T-cell (primary cell): ENCODE measurements at regions not wholly inside any gene's neighbourhood (a gene's known extent, or its start where the extent isn't known, plus 50 kb on each side); places are given as distances from the start of the nearest gene placed in this dataset.

Experiments used
- ATAC-seq, 4 experiments: fragments of 200-7000 bp in 3 of 4; fragments of 150-1000 bp in 1 of 4; cut with Tn5 transposase; replicated peaks in 1 of 4; 1 replicate in 3 of 4; 2 replicates in 1 of 4; pipeline ENCODE4 v1.10.0; 2021; ENCODE audit warnings: moderate library complexity in 3 of 4, mild to moderate bottlenecking in 2 of 4, moderate number of reproducible peaks in 1 of 4
- CTCF ChIA-PET, 2 donors: fragments of 300-600 bp; sonication (Branson Sonifier 250); formaldehyde crosslinking; loops; one replicate each; lab custom pipeline; 2022; ENCODE audit warnings: antibody characterized with exemption in 2 of 2; lab: Charles Lee
- POLR2A ChIA-PET, 2 donors: fragments of 300-600 bp; sonication (Branson Sonifier 250); formaldehyde crosslinking; loops; one replicate each; lab custom pipeline; 2022; ENCODE audit warnings: antibody characterized with exemption in 2 of 2; lab: Charles Lee
- DNase-seq, 35 experiments: peaks; one replicate each; pipeline versions ENCODE4 v3.0.0 to v3.0.0-alpha.2; 2013 to 2023
- H3K27ac ChIP-seq: one replicate; pipeline ENCODE4 v1.5.1; 2013; ENCODE audit warnings: low read length
- H3K27me3 ChIP-seq, 2 experiments: replicated peaks in 1 of 2; 1 replicate in 1 of 2; 2 replicates in 1 of 2; pipeline versions ENCODE4 v1.6.1 to v1.7.0; 2013; ENCODE audit warnings: low read length in 1 of 2, mixed read lengths in 1 of 2; ENCODE audit not compliant: control insufficient read depth in 2 of 2, insufficient read depth in 2 of 2; ENCODE audit errors: extremely low read depth in 1 of 2
- H3K36me3 ChIP-seq, 2 donors: 1 replicate in 1 of 2; 2 replicates in 1 of 2; pipeline versions ENCODE4 v1.6.1 to v1.7.0; 2013; ENCODE audit warnings: low read length in 1 of 2; ENCODE audit not compliant: control insufficient read depth in 2 of 2, insufficient read depth in 1 of 2; ENCODE audit errors: extremely low read depth in 1 of 2
- H3K4me1 ChIP-seq, 2 experiments: 1 replicate in 1 of 2; 2 replicates in 1 of 2; pipeline versions ENCODE4 v1.6.1 to v1.7.0; 2013; ENCODE audit warnings: low read length in 2 of 2, mixed read lengths in 1 of 2; ENCODE audit not compliant: insufficient read depth in 2 of 2, control insufficient read depth in 1 of 2; ENCODE audit errors: extremely low read depth in 1 of 2
- H3K4me3 ChIP-seq, 2 donors: 1 replicate in 1 of 2; 2 replicates in 1 of 2; pipeline versions ENCODE4 v1.5.1 to v1.7.0; 2013; ENCODE audit warnings: mild to moderate bottlenecking in 2 of 2, low read length in 1 of 2, moderate library complexity in 1 of 2; ENCODE audit not compliant: control insufficient read depth in 1 of 2; ENCODE audit errors: extremely low read depth in 1 of 2
- H3K9me3 ChIP-seq: 2 replicates; pipeline ENCODE4 v1.7.0; 2013
- H3K27ac Mint-ChIP-seq, 2 donors: one replicate each; pipeline ENCODE4 v1.8.0; 2020 to 2021; ENCODE audit warnings: mild to moderate bottlenecking in 2 of 2, mixed read lengths in 2 of 2
- H3K27me3 Mint-ChIP-seq, 2 donors: one replicate each; pipeline ENCODE4 v1.8.0; 2021 to 2022; ENCODE audit warnings: mixed read lengths in 2 of 2
- H3K36me3 Mint-ChIP-seq: one replicate; pipeline ENCODE4 v1.8.0; 2021; ENCODE audit warnings: mixed read lengths
- H3K4me1 Mint-ChIP-seq, 3 donors: one replicate each; pipeline ENCODE4 v1.8.0; 2020 to 2022; ENCODE audit warnings: mixed read lengths in 3 of 3, mild to moderate bottlenecking in 1 of 3
- H3K4me3 Mint-ChIP-seq, 3 donors: one replicate each; pipeline ENCODE4 v1.8.0; 2020 to 2022; ENCODE audit warnings: mild to moderate bottlenecking in 3 of 3, mixed read lengths in 3 of 3, moderate library complexity in 3 of 3
- H3K9me3 Mint-ChIP-seq, 3 donors: one replicate each; pipeline ENCODE4 v1.8.0; 2020 to 2022; ENCODE audit warnings: mixed read lengths in 3 of 3
- WGBS: methylation state at CpG from one replicate; pipeline ENCODE4 v1.1.5; 2013; ENCODE audit warnings: missing lambda C conversion rate; ENCODE audit not compliant: insufficient coverage; 5-methylcytosine and 5-hydroxymethylcytosine counted together

- Histone ChIP-seq H3K27ac (no peak overlapping the region), H3K36me3 (no peaks in the 10 kb centered on the region), H3K4me1 (no peaks in the 10 kb centered on the region), H3K4me3 (no peak overlapping the region), H3K9me3 (no peaks in the 10 kb centered on the region), H3K27me3 (peaks cover 0 to 17% of the 10 kb centered on the region in 2 experiments)
- Mint-ChIP-seq H3K4me3 (no peak overlapping the region), H3K9me3 (no peaks in the 10 kb centered on the region), H3K4me1 (no peaks in the 10 kb centered on the region), H3K36me3 (no peaks in the 10 kb centered on the region), H3K27me3 (peaks cover 10 to 13% of the 10 kb centered on the region in 2 donors), H3K27ac (no peak overlapping the region)
- WGBS: 73% methylated on average over 2 of the region's 4 CpGs
- ATAC-seq (no peak), DNase-seq (peak in 1 of 35 experiments; percentile 9)
- POLR2A ChIA-PET: no interaction called here
- CTCF ChIA-PET: no interaction called here
Observed at GRCh38 chr6:170112583-170112860, 178.4 kb downstream of the DLL1 start.

- CTCF ChIA-PET: no interaction called here
- peaks cover 14% of the 10 kb centered on the region in 2 donors for H3K27me3 Mint-ChIP-seq
- H3K4me1 Mint-ChIP-seq: no peaks in the 10 kb centered on the region
- Histone ChIP-seq H3K4me1 (no peaks in the 10 kb centered on the region), H3K36me3 (no peaks in the 10 kb centered on the region), H3K27me3 (peaks cover 0 to 23% of the 10 kb centered on the region in 2 experiments), H3K4me3 (no peak overlapping the region), H3K9me3 (no peaks in the 10 kb centered on the region), H3K27ac (no peak overlapping the region)
- WGBS: 88% methylated on average over 14 of the region's 19 CpGs
- ATAC-seq (no peak), DNase-seq (peak in 2 of 35 experiments; percentile 4 to 14)
- no peaks in the 10 kb centered on the region for H3K36me3 Mint-ChIP-seq
- no peak overlapping the region for H3K4me3 Mint-ChIP-seq
- H3K9me3 Mint-ChIP-seq: no peaks in the 10 kb centered on the region
- H3K27ac Mint-ChIP-seq: no peak overlapping the region
- POLR2A ChIA-PET: no interaction called here
Observed at GRCh38 chr6:170111816-170112582, 178.9 kb downstream of the DLL1 start.

GRCh38 chr6:170111141-170111664 lies 179.7 kb downstream of the DLL1 start:
- Histone ChIP-seq H3K4me3 (no peak overlapping the region), H3K36me3 (no peaks in the 10 kb centered on the region), H3K27me3 (peaks cover 0 to 21% of the 10 kb centered on the region in 2 experiments), H3K9me3 (no peaks in the 10 kb centered on the region), H3K4me1 (no peaks in the 10 kb centered on the region), H3K27ac (no peak overlapping the region)
- Mint-ChIP-seq H3K36me3 (no peaks in the 10 kb centered on the region), H3K27ac (no peak overlapping the region), H3K27me3 (peaks cover 14% of the 10 kb centered on the region in 2 donors), H3K9me3 (no peaks in the 10 kb centered on the region), H3K4me1 (no peaks in the 10 kb centered on the region), H3K4me3 (no peak overlapping the region)
- 73% methylated on average over 3 of the region's 8 CpGs for WGBS
- CTCF ChIA-PET: no interaction called here
- POLR2A ChIA-PET: no interaction called here
- ATAC-seq (no peak), DNase-seq (no peak)

GRCh38 chr6:170110201-170111140 lies 180.4 kb downstream of the DLL1 start:
- no peak for ATAC-seq
- Histone ChIP-seq H3K4me1 (no peaks in the 10 kb centered on the region), H3K4me3 (no peak overlapping the region), H3K27me3 (peaks cover 0 to 21% of the 10 kb centered on the region in 2 experiments), H3K36me3 (no peaks in the 10 kb centered on the region), H3K27ac (no peak overlapping the region), H3K9me3 (no peaks in the 10 kb centered on the region)
- CTCF ChIA-PET: no interaction called here
- Mint-ChIP-seq H3K36me3 (no peaks in the 10 kb centered on the region), H3K9me3 (no peaks in the 10 kb centered on the region), H3K4me1 (no peaks in the 10 kb centered on the region), H3K27me3 (peaks cover 14% of the 10 kb centered on the region in 2 donors), H3K27ac (no peak overlapping the region), H3K4me3 (no peak overlapping the region)
- POLR2A ChIA-PET: no interaction called here
- 89% methylated on average over 42 of the region's 44 CpGs for WGBS
- peak in 2 of 35 experiments; percentile 10 to 22 for DNase-seq

GRCh38 chr6:170108890-170109587 lies 181.8 kb downstream of the DLL1 start:
- no peaks in the 10 kb centered on the region for H3K4me1 Mint-ChIP-seq
- peaks cover 0 to 21% of the 10 kb centered on the region in 2 experiments for H3K27me3 ChIP-seq
- CTCF ChIA-PET: interaction anchor here in 1 of 2 donors (0.6 kb wide), 1 partner anchor 1838 kb away, joined by 5 read pairs; no protein-coding TSS in a partner anchor
- 87% methylated on average over 5 of the region's 15 CpGs for WGBS
- POLR2A ChIA-PET: no interaction called here
- H3K9me3 Mint-ChIP-seq: peaks cover 0 to 2% (median 0%) of the 10 kb centered on the region in 3 donors
- H3K36me3 ChIP-seq: no peaks in the 10 kb centered on the region
- ATAC-seq (no peak), DNase-seq (peak in 1 of 35 experiments; percentile 13)
- H3K27ac ChIP-seq: no peak overlapping the region
- H3K4me1 ChIP-seq: no peaks in the 10 kb centered on the region
- no peak overlapping the region for H3K4me3 Mint-ChIP-seq
- no peaks in the 10 kb centered on the region for H3K9me3 ChIP-seq
- H3K27me3 Mint-ChIP-seq: peaks cover 14 to 16% of the 10 kb centered on the region in 2 donors
- no peak overlapping the region for H3K4me3 ChIP-seq
- no peak overlapping the region for H3K27ac Mint-ChIP-seq
- no peaks in the 10 kb centered on the region for H3K36me3 Mint-ChIP-seq

GRCh38 chr6:170108456-170108855 lies 182.4 kb downstream of the DLL1 start:
- Histone ChIP-seq H3K9me3 (no peaks in the 10 kb centered on the region), H3K27ac (no peak overlapping the region), H3K36me3 (no peaks in the 10 kb centered on the region), H3K27me3 (peaks cover 0 to 23% of the 10 kb centered on the region in 2 experiments), H3K4me3 (no peak overlapping the region), H3K4me1 (no peaks in the 10 kb centered on the region)
- 87% methylated on average over 9 of the region's 9 CpGs for WGBS
- H3K36me3 Mint-ChIP-seq: no peaks in the 10 kb centered on the region
- H3K4me3 Mint-ChIP-seq: no peak overlapping the region
- ChIA-PET POLR2A (no interaction called here), CTCF (interaction anchor here in 1 of 2 donors (0.6 kb wide), 1 partner anchor 1837 kb away, joined by 5 read pairs; no protein-coding TSS in a partner anchor)
- peaks cover 14 to 16% of the 10 kb centered on the region in 2 donors for H3K27me3 Mint-ChIP-seq
- no peak for ATAC-seq
- no peaks in the 10 kb centered on the region for H3K4me1 Mint-ChIP-seq
- no peak overlapping the region for H3K27ac Mint-ChIP-seq
- peaks cover 0 to 2% (median 0%) of the 10 kb centered on the region in 3 donors for H3K9me3 Mint-ChIP-seq
- peak in 3 of 35 experiments; percentile 1 to 22 (median 11) for DNase-seq
